ENCODE measurements at regions not wholly inside any gene's neighbourhood (a gene's known extent, or its start where the extent isn't known, plus 50 kb on each side); places are given as distances from the start of the nearest gene placed in this dataset.
A peak's percentile ranks its signal among the peaks of the same experiment; 100 is the strongest.

DNA sequence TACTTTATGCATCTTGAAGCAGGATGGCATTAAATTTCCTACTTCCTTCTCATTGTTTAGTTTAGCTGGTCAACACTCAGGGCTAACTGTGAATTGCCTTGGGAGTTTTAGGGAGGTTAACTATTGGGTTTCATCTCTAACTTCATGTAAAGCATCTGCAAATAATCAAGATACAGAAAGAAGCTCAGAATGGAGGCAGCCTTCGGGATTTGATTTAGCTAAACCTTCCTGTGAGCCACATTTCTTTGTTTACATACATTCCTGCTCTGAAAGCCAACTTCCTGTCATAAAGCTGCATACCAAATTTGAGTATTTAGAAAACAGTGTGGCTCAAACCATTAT, 131.7 kb upstream of the PCDH18 start:
- no peak overlapping the region for H3K4me3 ChIP-seq (ENCODE audit: low read depth in 1 of 2, low read length in 2 of 2)
- peaks cover 0 to 2% of the 10 kb centered on the region in 2 donors for H3K4me1 ChIP-seq (ENCODE audit: control insufficient read depth in 2 of 2, insufficient read depth in 2 of 2, low read length in 1 of 2)
- WGBS, 2 donors = 2 to 11% methylated on average over 1 of the region's 1 CpG
- H3K27me3 ChIP-seq (ENCODE audit: control insufficient read depth in 1 of 2, insufficient read depth in 2 of 2, low read length in 2 of 2) = no peaks in the 10 kb centered on the region
- no peaks in the 10 kb centered on the region for H3K9me3 ChIP-seq (ENCODE audit: control insufficient read depth in 2 of 2, insufficient read depth in 1 of 2, low read depth in 1 of 2, low read length in 1 of 2)
- no peaks in the 10 kb centered on the region for H3K36me3 ChIP-seq (ENCODE audit: control insufficient read depth in 2 of 2, insufficient read depth in 2 of 2, low read length in 1 of 2)
- H3K27ac ChIP-seq (ENCODE audit: low read depth in 2 of 2, low read length in 1 of 2) = peak overlapping the region in 1 of 2 donors; percentile 41

DNA sequence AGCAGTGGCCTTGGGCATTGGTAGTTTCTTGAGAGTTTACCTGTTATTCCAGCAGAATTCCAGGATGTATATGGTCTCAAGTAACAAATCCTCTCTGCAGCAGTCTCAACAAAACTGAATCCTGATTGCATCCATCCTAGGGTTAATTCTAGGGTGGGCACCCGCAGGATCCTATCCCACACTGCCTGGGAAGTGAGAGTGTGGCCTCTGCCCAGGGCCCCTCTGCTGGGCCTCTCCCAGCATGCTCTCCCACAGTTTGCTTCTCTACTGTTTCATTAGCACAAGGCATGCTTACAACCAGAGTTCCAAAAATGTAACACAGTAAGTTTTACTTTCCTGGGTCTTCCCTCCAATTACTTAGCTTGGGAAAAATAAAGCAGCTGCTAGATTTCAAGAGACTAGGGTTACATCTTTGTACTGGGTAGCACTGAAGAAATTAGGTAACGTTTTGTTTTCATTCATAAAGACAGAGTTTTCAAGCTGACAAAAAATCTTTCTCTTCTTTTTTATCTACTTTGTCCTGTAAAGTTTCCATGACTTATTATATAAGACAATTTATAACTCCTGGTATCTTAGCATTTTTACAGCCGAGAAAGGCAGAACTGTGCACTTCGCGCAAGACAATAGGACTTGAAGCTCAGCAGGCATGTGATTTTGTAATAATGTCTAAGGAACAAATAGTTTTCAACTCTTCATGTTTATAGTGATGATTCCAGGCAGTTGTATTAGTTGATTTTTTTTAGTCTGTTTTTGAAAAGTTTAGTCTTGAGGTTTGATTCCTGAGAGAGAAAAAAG, 131.2 kb upstream of the PCDH18 start:
- H3K4me1 ChIP-seq (ENCODE audit: control insufficient read depth in 2 of 2, insufficient read depth in 2 of 2, low read length in 1 of 2) = peaks cover 0 to 2% of the 10 kb centered on the region in 2 donors
- no peaks in the 10 kb centered on the region for H3K27me3 ChIP-seq (ENCODE audit: control insufficient read depth in 1 of 2, insufficient read depth in 2 of 2, low read length in 2 of 2)
- H3K9me3 ChIP-seq (ENCODE audit: control insufficient read depth in 2 of 2, insufficient read depth in 1 of 2, low read depth in 1 of 2, low read length in 1 of 2) = no peaks in the 10 kb centered on the region
- peak overlapping the region; percentile 56 to 60 for H3K27ac ChIP-seq (ENCODE audit: low read depth in 2 of 2, low read length in 1 of 2)
- no peaks in the 10 kb centered on the region for H3K36me3 ChIP-seq (ENCODE audit: control insufficient read depth in 2 of 2, insufficient read depth in 2 of 2, low read length in 1 of 2)
- 54 to 66% methylated on average over 5 of the region's 5 CpGs for WGBS, 2 donors
- no peak overlapping the region for H3K4me3 ChIP-seq (ENCODE audit: low read depth in 1 of 2, low read length in 2 of 2)

DNA sequence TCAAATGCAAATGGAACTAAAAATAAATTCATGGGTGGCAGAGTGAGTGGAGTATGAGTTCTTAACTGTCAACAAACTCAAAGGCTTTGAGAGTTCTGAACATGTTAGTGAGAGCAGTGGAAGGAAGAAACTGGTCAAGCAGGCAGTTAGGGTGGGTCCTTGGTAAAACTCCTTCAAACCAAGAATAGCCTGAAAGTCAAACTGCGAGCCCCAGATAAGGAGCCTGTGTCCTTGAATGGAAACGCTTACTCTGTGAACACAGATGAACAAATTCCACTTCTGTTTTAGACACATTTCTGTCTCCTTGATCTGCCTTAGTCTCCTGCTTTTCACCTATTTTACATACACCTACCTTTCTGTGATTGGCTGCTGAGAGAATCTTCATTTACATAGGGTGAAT, 129.4 kb upstream of the PCDH18 start:
- H3K4me3 ChIP-seq (ENCODE audit: low read depth in 1 of 2, low read length in 2 of 2) = no peak overlapping the region
- no peaks in the 10 kb centered on the region for H3K27me3 ChIP-seq (ENCODE audit: control insufficient read depth in 1 of 2, insufficient read depth in 2 of 2, low read length in 2 of 2)
- peaks cover 0 to 2% of the 10 kb centered on the region in 2 donors for H3K4me1 ChIP-seq (ENCODE audit: control insufficient read depth in 2 of 2, insufficient read depth in 2 of 2, low read length in 1 of 2)
- no peak overlapping the region for H3K27ac ChIP-seq (ENCODE audit: low read depth in 2 of 2, low read length in 1 of 2)
- H3K36me3 ChIP-seq (ENCODE audit: control insufficient read depth in 2 of 2, insufficient read depth in 2 of 2, low read length in 1 of 2) = no peaks in the 10 kb centered on the region
- H3K9me3 ChIP-seq (ENCODE audit: control insufficient read depth in 2 of 2, insufficient read depth in 1 of 2, low read depth in 1 of 2, low read length in 1 of 2) = no peaks in the 10 kb centered on the region
- WGBS, 2 donors = 84 to 94% methylated on average over 2 of the region's 2 CpGs

DNA sequence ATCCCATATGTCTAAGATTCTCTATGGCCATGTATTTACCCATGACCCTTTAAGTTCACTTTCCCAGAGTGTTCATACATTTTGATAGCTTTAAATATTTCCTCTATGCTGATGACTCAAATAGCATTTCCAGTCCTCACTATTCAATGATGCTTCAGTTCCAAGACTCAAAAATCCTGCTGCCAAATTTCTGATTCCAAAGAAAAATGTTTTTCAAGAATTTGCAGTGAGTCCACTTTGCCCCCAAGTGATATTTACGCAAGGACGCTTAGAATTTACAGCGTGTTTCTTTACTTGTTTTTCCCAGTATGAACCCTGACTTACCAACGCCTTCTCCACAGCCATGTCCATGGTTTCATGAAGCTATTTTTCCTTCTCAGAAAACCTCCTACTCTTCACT, 127.9 kb upstream of the PCDH18 start:
- H3K4me1 ChIP-seq (ENCODE audit: control insufficient read depth in 2 of 2, insufficient read depth in 2 of 2, low read length in 1 of 2) = peaks cover 0 to 2% of the 10 kb centered on the region in 2 donors
- H3K27ac ChIP-seq (ENCODE audit: low read depth in 2 of 2, low read length in 1 of 2) = no peak overlapping the region
- no peaks in the 10 kb centered on the region for H3K27me3 ChIP-seq (ENCODE audit: control insufficient read depth in 1 of 2, insufficient read depth in 2 of 2, low read length in 2 of 2)
- 79 to 84% methylated on average over 4 of the region's 4 CpGs for WGBS, 2 donors
- H3K4me3 ChIP-seq (ENCODE audit: low read depth in 1 of 2, low read length in 2 of 2) = no peak overlapping the region
- no peaks in the 10 kb centered on the region for H3K9me3 ChIP-seq (ENCODE audit: control insufficient read depth in 2 of 2, insufficient read depth in 1 of 2, low read depth in 1 of 2, low read length in 1 of 2)
- H3K36me3 ChIP-seq (ENCODE audit: control insufficient read depth in 2 of 2, insufficient read depth in 2 of 2, low read length in 1 of 2) = no peaks in the 10 kb centered on the region

DNA sequence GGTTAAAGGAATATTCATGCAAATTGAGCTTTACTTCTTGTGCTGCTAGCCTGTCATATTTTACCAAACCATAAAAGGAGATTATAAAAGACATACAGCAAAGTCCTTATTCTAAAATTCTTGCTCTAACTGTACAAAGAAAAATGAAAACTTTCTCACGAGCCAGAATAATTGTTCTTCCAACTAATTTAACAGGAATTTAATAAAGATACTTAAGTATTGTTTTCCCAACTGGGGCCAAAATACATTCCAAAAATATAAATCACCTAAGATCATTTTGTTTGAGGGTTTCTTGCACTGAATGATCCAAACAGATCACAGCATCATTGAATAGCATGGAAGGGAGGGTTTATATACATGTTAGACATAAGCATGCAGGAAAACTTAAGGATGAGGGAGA, 127.1 kb upstream of the PCDH18 start:
- H3K27ac ChIP-seq (ENCODE audit: low read depth in 2 of 2, low read length in 1 of 2) = no peak overlapping the region
- H3K27me3 ChIP-seq (ENCODE audit: control insufficient read depth in 1 of 2, insufficient read depth in 2 of 2, low read length in 2 of 2) = no peaks in the 10 kb centered on the region
- 30 to 32% methylated on average over 1 of the region's 1 CpG for WGBS, 2 donors
- no peaks in the 10 kb centered on the region for H3K36me3 ChIP-seq (ENCODE audit: control insufficient read depth in 2 of 2, insufficient read depth in 2 of 2, low read length in 1 of 2)
- peaks cover 0 to 2% of the 10 kb centered on the region in 2 donors for H3K4me1 ChIP-seq (ENCODE audit: control insufficient read depth in 2 of 2, insufficient read depth in 2 of 2, low read length in 1 of 2)
- no peaks in the 10 kb centered on the region for H3K9me3 ChIP-seq (ENCODE audit: control insufficient read depth in 2 of 2, insufficient read depth in 1 of 2, low read depth in 1 of 2, low read length in 1 of 2)
- no peak overlapping the region for H3K4me3 ChIP-seq (ENCODE audit: low read depth in 1 of 2, low read length in 2 of 2)

DNA sequence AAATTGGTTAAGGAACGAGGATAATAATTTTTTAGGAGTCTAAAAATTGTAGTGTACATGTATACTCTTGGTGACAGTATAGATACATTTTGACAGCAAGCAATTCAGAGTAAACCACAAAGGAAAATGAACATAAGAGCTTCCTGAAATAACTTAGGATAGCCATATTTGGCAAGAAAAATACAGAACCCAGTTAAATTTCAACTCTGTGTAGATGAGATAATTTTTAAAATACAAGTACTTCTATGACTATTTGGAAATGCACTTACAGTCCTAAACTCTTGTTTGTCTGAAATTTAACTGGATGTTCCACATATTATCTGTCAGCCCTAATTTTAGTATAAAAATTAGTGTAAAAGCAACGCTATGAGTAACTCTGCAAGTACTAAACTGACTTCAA, 124.4 kb upstream of the PCDH18 start:
- no peak overlapping the region for H3K4me3 ChIP-seq (ENCODE audit: low read depth in 1 of 2, low read length in 2 of 2)
- no peaks in the 10 kb centered on the region for H3K4me1 ChIP-seq (ENCODE audit: control insufficient read depth in 2 of 2, insufficient read depth in 2 of 2, low read length in 1 of 2)
- 70 to 71% methylated on average over 2 of the region's 2 CpGs for WGBS, 2 donors
- H3K36me3 ChIP-seq (ENCODE audit: control insufficient read depth in 2 of 2, insufficient read depth in 2 of 2, low read length in 1 of 2) = no peaks in the 10 kb centered on the region
- H3K27ac ChIP-seq (ENCODE audit: low read depth in 2 of 2, low read length in 1 of 2) = no peak overlapping the region
- no peaks in the 10 kb centered on the region for H3K9me3 ChIP-seq (ENCODE audit: control insufficient read depth in 2 of 2, insufficient read depth in 1 of 2, low read depth in 1 of 2, low read length in 1 of 2)
- H3K27me3 ChIP-seq (ENCODE audit: control insufficient read depth in 1 of 2, insufficient read depth in 2 of 2, low read length in 2 of 2) = no peaks in the 10 kb centered on the region

DNA sequence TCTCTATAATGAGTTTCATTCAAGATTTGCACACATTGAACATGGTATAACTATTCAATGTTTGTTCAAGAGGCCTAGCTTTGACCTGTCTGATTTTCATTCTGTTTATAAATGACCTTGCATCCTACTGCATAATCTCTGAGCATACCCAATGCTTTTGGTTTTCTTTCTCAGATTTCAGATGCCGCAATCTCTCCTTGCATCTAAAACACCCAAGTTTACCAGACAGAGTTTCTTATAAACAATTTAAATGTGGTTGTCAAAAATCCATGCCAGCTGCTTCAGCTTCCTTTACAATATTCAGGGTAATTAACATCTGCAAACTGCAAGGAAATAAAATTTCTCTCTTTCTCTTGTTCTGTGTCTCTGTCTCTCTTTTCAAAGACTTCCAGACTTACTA, 123.0 kb upstream of the PCDH18 start:
- H3K27me3 ChIP-seq (ENCODE audit: control insufficient read depth in 1 of 2, insufficient read depth in 2 of 2, low read length in 2 of 2) = no peaks in the 10 kb centered on the region
- H3K27ac ChIP-seq (ENCODE audit: low read depth in 2 of 2, low read length in 1 of 2) = no peak overlapping the region
- H3K36me3 ChIP-seq (ENCODE audit: control insufficient read depth in 2 of 2, insufficient read depth in 2 of 2, low read length in 1 of 2) = no peaks in the 10 kb centered on the region
- H3K4me3 ChIP-seq (ENCODE audit: low read depth in 1 of 2, low read length in 2 of 2) = no peak overlapping the region
- no peaks in the 10 kb centered on the region for H3K9me3 ChIP-seq (ENCODE audit: control insufficient read depth in 2 of 2, insufficient read depth in 1 of 2, low read depth in 1 of 2, low read length in 1 of 2)
- WGBS, 2 donors = 88 to 92% methylated on average over 1 of the region's 1 CpG
- no peaks in the 10 kb centered on the region for H3K4me1 ChIP-seq (ENCODE audit: control insufficient read depth in 2 of 2, insufficient read depth in 2 of 2, low read length in 1 of 2)

DNA sequence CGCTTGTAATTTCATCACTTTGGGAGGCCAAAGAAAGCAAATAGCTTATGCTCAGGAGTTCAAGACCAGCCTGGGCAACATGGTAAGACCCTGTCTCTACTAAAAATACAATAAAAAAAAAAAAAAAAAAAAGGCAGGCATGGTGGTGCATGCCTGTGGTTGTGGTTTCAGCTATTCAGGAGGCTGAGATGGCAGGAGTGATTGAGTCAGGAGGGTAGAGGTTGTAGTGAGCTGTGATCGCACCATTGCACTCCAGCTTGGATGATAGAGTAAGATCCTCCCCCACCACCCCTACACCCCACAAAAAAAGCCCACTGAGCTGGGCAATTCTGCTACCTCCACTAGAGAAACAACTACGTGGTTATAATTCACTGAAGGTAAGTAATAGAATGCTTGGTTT, 118.8 kb upstream of the PCDH18 start:
- H3K36me3 ChIP-seq (ENCODE audit: control insufficient read depth in 2 of 2, insufficient read depth in 2 of 2, low read length in 1 of 2) = no peaks in the 10 kb centered on the region
- H3K27ac ChIP-seq (ENCODE audit: low read depth in 2 of 2, low read length in 1 of 2) = no peak overlapping the region
- no peaks in the 10 kb centered on the region for H3K27me3 ChIP-seq (ENCODE audit: control insufficient read depth in 1 of 2, insufficient read depth in 2 of 2, low read length in 2 of 2)
- no peaks in the 10 kb centered on the region for H3K4me1 ChIP-seq (ENCODE audit: control insufficient read depth in 2 of 2, insufficient read depth in 2 of 2, low read length in 1 of 2)
- H3K9me3 ChIP-seq (ENCODE audit: control insufficient read depth in 2 of 2, insufficient read depth in 1 of 2, low read depth in 1 of 2, low read length in 1 of 2) = no peaks in the 10 kb centered on the region
- no peak overlapping the region for H3K4me3 ChIP-seq (ENCODE audit: low read depth in 1 of 2, low read length in 2 of 2)
- 84 to 90% methylated on average over 3 of the region's 3 CpGs for WGBS, 2 donors

DNA sequence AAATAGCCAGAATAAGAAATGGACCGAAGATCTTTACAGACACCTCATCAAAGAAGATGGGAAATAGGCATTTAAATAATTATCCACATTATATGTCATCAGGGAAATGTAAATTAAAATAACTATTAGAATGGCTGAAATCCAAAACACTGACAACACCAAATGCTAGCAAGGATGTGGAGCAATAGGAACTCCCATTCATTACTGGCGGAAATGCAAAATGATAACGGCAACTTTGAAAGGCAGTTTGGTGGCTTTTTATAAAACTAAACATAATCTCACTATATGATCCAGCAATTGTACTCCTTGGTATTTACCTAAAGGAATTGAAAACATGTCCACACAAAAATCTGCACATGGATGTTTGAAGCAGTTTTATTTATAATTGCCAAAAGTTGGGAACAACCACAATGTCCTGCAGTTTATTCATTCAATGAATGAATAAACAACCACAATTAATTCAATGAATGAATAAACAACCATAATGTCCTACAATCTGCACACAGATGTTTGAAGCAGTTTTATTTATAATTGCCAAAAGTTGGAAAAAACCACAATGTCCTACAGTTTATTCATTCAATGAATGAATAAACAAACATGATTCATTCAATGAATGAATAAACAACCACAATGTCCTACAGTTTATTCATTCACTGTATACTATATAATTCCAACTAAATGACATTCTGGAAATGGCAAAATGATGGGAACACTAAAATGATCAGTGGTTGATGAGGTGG, 117.6 kb upstream of the PCDH18 start:
- Histone ChIP-seq H3K27ac (ENCODE audit: low read depth in 2 of 2, low read length in 1 of 2) (no peak overlapping the region), H3K27me3 (ENCODE audit: control insufficient read depth in 1 of 2, insufficient read depth in 2 of 2, low read length in 2 of 2) (no peaks in the 10 kb centered on the region), H3K36me3 (ENCODE audit: control insufficient read depth in 2 of 2, insufficient read depth in 2 of 2, low read length in 1 of 2) (no peaks in the 10 kb centered on the region), H3K4me3 (ENCODE audit: low read depth in 1 of 2, low read length in 2 of 2) (no peak overlapping the region), H3K4me1 (ENCODE audit: control insufficient read depth in 2 of 2, insufficient read depth in 2 of 2, low read length in 1 of 2) (no peaks in the 10 kb centered on the region), H3K9me3 (ENCODE audit: control insufficient read depth in 2 of 2, insufficient read depth in 1 of 2, low read depth in 1 of 2, low read length in 1 of 2) (no peaks in the 10 kb centered on the region)
- 89 to 91% methylated on average over 3 of the region's 3 CpGs for WGBS, 2 donors

DNA sequence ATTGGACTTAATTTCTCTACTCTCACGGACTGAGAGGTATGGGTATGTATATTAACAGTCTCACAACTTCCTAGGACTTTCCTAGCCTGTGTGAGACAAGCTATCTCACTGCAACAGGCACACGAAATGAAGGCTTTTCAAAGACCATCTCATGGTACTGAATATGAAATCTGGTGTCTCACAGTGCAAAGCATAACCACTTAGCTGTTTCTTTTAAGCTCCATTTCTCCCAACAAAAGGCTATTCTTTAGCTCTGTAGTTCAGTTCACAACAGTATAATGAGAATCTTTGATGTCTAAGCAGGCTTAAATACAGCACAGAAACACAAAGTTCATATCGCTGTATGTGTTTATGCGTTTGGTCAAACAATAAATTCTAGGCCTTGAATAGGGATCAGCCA, 116.2 kb upstream of the PCDH18 start:
- 74 to 77% methylated on average over 4 of the region's 4 CpGs for WGBS, 2 donors
- H3K27me3 ChIP-seq (ENCODE audit: control insufficient read depth in 1 of 2, insufficient read depth in 2 of 2, low read length in 2 of 2) = no peaks in the 10 kb centered on the region
- H3K36me3 ChIP-seq (ENCODE audit: control insufficient read depth in 2 of 2, insufficient read depth in 2 of 2, low read length in 1 of 2) = no peaks in the 10 kb centered on the region

More for the DNA sequence above, 116.2 kb upstream of the PCDH18 start:
- H3K9me3 ChIP-seq (ENCODE audit: control insufficient read depth in 2 of 2, insufficient read depth in 1 of 2, low read depth in 1 of 2, low read length in 1 of 2) = no peaks in the 10 kb centered on the region
- no peak overlapping the region for H3K4me3 ChIP-seq (ENCODE audit: low read depth in 1 of 2, low read length in 2 of 2)
- no peaks in the 10 kb centered on the region for H3K4me1 ChIP-seq (ENCODE audit: control insufficient read depth in 2 of 2, insufficient read depth in 2 of 2, low read length in 1 of 2)
- no peak overlapping the region for H3K27ac ChIP-seq (ENCODE audit: low read depth in 2 of 2, low read length in 1 of 2)

Data from esophagus (tissue), 2 donors.